Peyer's patch (tissue), 4 donors: ENCODE measurements at regions not wholly inside any gene's neighbourhood (a gene's known extent, or its start where the extent isn't known, plus 50 kb on each side); places are given as distances from the start of the nearest gene placed in this dataset.

Experiments used
- POLR2A ChIP-seq, 2 donors: fragments of 450-650 bp; IDR thresholded peaks; one replicate each; pipeline ENCODE4 v1.5.1; 2017; ENCODE audit warnings: antibody characterized with exemption in 2 of 2, mild to moderate bottlenecking in 2 of 2, moderate library complexity in 2 of 2
- TF ChIP-seq, protein P1 (sequence below), 6 experiments: fragments of 450-650 bp in 4 of 6; fragments of 200-600 bp in 2 of 6; sonication (generic) in 1 of 6; IDR thresholded peaks; one replicate each; pipeline ENCODE4 v1.5.1; 2017 to 2019; ENCODE audit warnings: antibody characterized with exemption in 6 of 6, mild to moderate bottlenecking in 3 of 6, moderate library complexity in 1 of 6

- TF ChIP-seq, protein P1, sequence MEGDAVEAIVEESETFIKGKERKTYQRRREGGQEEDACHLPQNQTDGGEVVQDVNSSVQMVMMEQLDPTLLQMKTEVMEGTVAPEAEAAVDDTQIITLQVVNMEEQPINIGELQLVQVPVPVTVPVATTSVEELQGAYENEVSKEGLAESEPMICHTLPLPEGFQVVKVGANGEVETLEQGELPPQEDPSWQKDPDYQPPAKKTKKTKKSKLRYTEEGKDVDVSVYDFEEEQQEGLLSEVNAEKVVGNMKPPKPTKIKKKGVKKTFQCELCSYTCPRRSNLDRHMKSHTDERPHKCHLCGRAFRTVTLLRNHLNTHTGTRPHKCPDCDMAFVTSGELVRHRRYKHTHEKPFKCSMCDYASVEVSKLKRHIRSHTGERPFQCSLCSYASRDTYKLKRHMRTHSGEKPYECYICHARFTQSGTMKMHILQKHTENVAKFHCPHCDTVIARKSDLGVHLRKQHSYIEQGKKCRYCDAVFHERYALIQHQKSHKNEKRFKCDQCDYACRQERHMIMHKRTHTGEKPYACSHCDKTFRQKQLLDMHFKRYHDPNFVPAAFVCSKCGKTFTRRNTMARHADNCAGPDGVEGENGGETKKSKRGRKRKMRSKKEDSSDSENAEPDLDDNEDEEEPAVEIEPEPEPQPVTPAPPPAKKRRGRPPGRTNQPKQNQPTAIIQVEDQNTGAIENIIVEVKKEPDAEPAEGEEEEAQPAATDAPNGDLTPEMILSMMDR (IDR thresholded peaks at IDR 0.05), result no peak
- no peak for TF ChIP-seq POLR2A (IDR thresholded peaks at IDR 0.05)
Measured at GRCh38 chr5:87599778-87600177, 187.0 kb upstream of the CCNH start.
